ENCODE measurements at regions not wholly inside any gene's neighbourhood (a gene's known extent, or its start where the extent isn't known, plus 50 kb on each side); places are given as distances from the start of the nearest gene placed in this dataset.

DNA sequence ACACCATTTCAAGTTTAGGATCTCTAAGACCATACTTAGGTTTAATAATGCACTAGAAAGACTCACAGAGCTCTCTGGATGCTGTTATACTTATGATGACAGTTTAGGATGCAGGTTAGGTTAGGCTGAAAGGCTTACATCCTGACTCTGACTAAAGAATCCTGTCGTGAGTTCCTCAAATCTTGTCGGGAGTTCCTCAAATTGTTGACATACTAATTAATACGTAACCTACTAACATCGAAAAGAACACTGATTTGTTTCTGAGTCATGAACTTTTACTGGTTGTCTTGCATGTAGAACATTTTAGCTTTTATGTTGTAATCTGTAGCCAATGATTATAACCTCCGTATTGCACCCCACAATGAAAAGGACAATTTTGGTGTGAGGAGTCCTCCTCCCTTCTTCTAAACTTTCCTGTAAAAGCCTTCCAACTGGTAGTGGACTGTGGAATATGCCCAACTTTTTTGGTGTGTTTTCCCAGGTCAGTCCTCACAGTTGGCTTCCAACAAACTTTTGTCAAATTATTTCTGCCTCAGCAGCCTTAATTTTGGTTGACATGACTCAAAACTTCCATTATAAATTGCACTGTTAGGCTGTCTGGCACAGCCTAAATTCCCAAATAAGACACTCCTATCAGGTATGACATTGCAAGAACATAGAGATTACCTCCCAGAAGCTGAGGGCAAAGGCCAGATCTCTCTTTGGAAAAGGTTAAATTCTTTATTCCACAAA is 107.9 kb upstream of the PALMD start:
- DNase-seq (ENCODE audit: low read depth in 1 of 2, low spot score in 1 of 2), result no peak
- H3K27me3 ChIP-seq (ENCODE audit: insufficient read depth, poor library complexity, severe bottlenecking), result no peaks in the 10 kb centered on the region
- no peak overlapping the region for H3K4me3 ChIP-seq (replicated peaks; ENCODE audit: insufficient read depth, low read length)
- TF ChIP-seq GABPA (IDR thresholded peaks at IDR 0.05; ENCODE audit: low read depth), result no peak
- TF ChIP-seq POLR2AphosphoS5 (IDR thresholded peaks at IDR 0.05; ENCODE audit: low read depth), result no peak
- TF ChIP-seq SPI1 (IDR thresholded peaks at IDR 0.05; ENCODE audit: borderline replicate concordance, low read depth), result peak; percentile 69; the same call in 1 of the 2 replicates
- no peak overlapping the region for H3K27ac ChIP-seq (replicated peaks)

DNA sequence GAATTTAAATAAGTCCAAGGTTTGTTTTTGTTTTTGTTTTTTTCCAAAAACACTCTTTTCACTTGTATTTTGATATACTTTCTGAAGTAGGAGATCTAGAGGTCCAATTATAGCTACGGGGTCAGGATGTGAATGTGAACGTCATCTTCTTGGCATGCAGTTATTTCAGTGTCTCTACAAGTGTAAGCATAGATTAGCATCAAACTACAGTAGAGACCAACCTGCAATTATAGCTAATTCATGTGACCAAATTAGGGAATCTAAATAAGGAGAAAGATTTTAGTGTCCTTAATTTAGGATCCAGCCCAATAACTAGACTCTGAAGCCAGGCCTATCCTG is 107.3 kb upstream of the PALMD start:
- no peak overlapping the region for H3K4me3 ChIP-seq (replicated peaks; ENCODE audit: insufficient read depth, low read length)
- no peak for DNase-seq (ENCODE audit: low read depth in 1 of 2, low spot score in 1 of 2)
- no peak for TF ChIP-seq POLR2AphosphoS5 (IDR thresholded peaks at IDR 0.05; ENCODE audit: low read depth)
- H3K27me3 ChIP-seq (ENCODE audit: insufficient read depth, poor library complexity, severe bottlenecking), result no peaks in the 10 kb centered on the region
- no peak overlapping the region for H3K27ac ChIP-seq (replicated peaks)

DNA sequence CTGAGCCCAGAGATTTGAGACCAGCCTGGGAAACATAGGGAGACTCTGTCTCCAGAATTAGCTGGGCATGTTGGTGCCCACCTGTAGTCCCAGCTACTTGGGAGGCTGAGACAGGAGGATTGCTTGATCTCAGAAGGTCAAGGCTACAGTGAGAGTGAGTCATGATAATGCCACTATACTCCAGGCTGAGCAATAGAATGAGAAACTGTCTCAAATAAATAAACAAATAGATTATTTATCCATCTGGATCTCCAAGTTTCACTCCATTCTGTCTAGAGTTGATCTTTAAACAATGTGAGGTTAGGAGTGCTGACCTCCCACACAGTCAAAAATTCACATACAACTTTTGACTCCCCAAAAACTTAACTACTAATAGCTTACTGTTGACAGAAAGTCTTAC is 106.8 kb upstream of the PALMD start:
- TF ChIP-seq SPI1 (IDR thresholded peaks at IDR 0.05; ENCODE audit: borderline replicate concordance, low read depth), result no peak
- TF ChIP-seq, protein P1, sequence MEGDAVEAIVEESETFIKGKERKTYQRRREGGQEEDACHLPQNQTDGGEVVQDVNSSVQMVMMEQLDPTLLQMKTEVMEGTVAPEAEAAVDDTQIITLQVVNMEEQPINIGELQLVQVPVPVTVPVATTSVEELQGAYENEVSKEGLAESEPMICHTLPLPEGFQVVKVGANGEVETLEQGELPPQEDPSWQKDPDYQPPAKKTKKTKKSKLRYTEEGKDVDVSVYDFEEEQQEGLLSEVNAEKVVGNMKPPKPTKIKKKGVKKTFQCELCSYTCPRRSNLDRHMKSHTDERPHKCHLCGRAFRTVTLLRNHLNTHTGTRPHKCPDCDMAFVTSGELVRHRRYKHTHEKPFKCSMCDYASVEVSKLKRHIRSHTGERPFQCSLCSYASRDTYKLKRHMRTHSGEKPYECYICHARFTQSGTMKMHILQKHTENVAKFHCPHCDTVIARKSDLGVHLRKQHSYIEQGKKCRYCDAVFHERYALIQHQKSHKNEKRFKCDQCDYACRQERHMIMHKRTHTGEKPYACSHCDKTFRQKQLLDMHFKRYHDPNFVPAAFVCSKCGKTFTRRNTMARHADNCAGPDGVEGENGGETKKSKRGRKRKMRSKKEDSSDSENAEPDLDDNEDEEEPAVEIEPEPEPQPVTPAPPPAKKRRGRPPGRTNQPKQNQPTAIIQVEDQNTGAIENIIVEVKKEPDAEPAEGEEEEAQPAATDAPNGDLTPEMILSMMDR (IDR thresholded peaks at IDR 0.05; ENCODE audit: insufficient read depth, low read length), result no peak
- TF ChIP-seq POLR2AphosphoS5 (IDR thresholded peaks at IDR 0.05; ENCODE audit: low read depth), result no peak
- TF ChIP-seq GABPA (IDR thresholded peaks at IDR 0.05; ENCODE audit: low read depth), result no peak
- TF ChIP-seq, protein P2, sequence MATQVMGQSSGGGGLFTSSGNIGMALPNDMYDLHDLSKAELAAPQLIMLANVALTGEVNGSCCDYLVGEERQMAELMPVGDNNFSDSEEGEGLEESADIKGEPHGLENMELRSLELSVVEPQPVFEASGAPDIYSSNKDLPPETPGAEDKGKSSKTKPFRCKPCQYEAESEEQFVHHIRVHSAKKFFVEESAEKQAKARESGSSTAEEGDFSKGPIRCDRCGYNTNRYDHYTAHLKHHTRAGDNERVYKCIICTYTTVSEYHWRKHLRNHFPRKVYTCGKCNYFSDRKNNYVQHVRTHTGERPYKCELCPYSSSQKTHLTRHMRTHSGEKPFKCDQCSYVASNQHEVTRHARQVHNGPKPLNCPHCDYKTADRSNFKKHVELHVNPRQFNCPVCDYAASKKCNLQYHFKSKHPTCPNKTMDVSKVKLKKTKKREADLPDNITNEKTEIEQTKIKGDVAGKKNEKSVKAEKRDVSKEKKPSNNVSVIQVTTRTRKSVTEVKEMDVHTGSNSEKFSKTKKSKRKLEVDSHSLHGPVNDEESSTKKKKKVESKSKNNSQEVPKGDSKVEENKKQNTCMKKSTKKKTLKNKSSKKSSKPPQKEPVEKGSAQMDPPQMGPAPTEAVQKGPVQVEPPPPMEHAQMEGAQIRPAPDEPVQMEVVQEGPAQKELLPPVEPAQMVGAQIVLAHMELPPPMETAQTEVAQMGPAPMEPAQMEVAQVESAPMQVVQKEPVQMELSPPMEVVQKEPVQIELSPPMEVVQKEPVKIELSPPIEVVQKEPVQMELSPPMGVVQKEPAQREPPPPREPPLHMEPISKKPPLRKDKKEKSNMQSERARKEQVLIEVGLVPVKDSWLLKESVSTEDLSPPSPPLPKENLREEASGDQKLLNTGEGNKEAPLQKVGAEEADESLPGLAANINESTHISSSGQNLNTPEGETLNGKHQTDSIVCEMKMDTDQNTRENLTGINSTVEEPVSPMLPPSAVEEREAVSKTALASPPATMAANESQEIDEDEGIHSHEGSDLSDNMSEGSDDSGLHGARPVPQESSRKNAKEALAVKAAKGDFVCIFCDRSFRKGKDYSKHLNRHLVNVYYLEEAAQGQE (IDR thresholded peaks at IDR 0.05; ENCODE audit: insufficient replicate concordance, low read depth), result no peak
- DNase-seq (ENCODE audit: low read depth in 1 of 2, low spot score in 1 of 2), result no peak
- no peak overlapping the region for H3K27ac ChIP-seq (replicated peaks)
- no peak overlapping the region for H3K4me3 ChIP-seq (replicated peaks; ENCODE audit: insufficient read depth, low read length)
- H3K27me3 ChIP-seq (ENCODE audit: insufficient read depth, poor library complexity, severe bottlenecking), result no peaks in the 10 kb centered on the region

DNA sequence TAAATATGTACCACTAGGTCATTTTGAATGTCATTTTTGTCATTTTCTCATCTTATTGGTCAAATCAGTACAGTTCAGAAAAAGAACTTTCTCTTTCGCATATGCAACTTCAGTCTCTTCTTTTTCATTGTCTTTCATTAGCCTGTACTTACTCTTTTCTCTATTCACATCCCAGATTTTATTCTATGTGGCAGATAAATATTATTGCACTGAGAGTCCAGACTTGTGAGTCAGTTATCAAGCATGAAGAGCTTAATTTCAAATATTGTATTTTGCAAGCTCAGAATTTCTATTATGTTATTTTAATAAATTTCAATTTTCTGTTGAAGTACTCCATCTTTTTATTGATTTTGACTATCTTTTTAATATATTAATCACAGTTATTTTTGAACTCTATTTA is 105.2 kb upstream of the PALMD start:
- H3K27me3 ChIP-seq (ENCODE audit: insufficient read depth, poor library complexity, severe bottlenecking), result no peaks in the 10 kb centered on the region
- no peak overlapping the region for H3K27ac ChIP-seq (replicated peaks)
- DNase-seq (ENCODE audit: low read depth in 1 of 2, low spot score in 1 of 2), result no peak
- TF ChIP-seq POLR2AphosphoS5 (IDR thresholded peaks at IDR 0.05; ENCODE audit: low read depth) (no peak), SPI1 (IDR thresholded peaks at IDR 0.05; ENCODE audit: borderline replicate concordance, low read depth) (no peak), GABPA (IDR thresholded peaks at IDR 0.05; ENCODE audit: low read depth) (no peak)
- TF ChIP-seq, protein P1 (IDR thresholded peaks at IDR 0.05; ENCODE audit: insufficient read depth, low read length), result no peak
- TF ChIP-seq, protein P2 (IDR thresholded peaks at IDR 0.05; ENCODE audit: insufficient replicate concordance, low read depth), result no peak
- no peak overlapping the region for H3K4me3 ChIP-seq (replicated peaks; ENCODE audit: insufficient read depth, low read length)

DNA sequence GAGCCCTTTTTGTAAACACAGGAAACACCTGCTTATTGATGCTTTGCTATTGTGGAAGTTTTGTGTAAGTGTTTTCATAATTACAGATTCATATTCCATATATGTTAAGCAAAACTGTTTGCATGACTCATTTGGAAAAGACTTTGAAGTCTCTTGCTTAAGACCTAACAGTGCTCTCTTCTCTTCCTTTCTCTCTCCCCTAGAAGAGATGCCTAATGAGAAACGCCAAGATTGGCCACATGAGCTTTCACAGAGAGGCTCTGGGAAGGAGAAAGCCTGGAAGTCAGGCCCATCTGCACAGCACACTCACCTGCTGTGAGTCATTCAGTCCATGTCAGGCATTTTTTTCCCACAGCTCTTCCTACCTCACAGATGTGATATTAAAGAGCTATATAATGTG is 101.6 kb upstream of the PALMD start:
- H3K27ac ChIP-seq (replicated peaks), result no peak overlapping the region
- no peak for TF ChIP-seq SPI1 (IDR thresholded peaks at IDR 0.05; ENCODE audit: borderline replicate concordance, low read depth)
- TF ChIP-seq, protein P2 (IDR thresholded peaks at IDR 0.05; ENCODE audit: insufficient replicate concordance, low read depth), result no peak
- no peak for TF ChIP-seq POLR2AphosphoS5 (IDR thresholded peaks at IDR 0.05; ENCODE audit: low read depth)

More for the DNA sequence above, 101.6 kb upstream of the PALMD start:
- no peak overlapping the region for H3K4me3 ChIP-seq (replicated peaks; ENCODE audit: insufficient read depth, low read length)
- no peak for DNase-seq (ENCODE audit: low read depth in 1 of 2, low spot score in 1 of 2)
- no peaks in the 10 kb centered on the region for H3K27me3 ChIP-seq (ENCODE audit: insufficient read depth, poor library complexity, severe bottlenecking)

Measured in HL-60 (cell line).